ENCODE measurements at regions not wholly inside any gene's neighbourhood (a gene's known extent, or its start where the extent isn't known, plus 50 kb on each side); places are given as distances from the start of the nearest gene placed in this dataset.

DNA sequence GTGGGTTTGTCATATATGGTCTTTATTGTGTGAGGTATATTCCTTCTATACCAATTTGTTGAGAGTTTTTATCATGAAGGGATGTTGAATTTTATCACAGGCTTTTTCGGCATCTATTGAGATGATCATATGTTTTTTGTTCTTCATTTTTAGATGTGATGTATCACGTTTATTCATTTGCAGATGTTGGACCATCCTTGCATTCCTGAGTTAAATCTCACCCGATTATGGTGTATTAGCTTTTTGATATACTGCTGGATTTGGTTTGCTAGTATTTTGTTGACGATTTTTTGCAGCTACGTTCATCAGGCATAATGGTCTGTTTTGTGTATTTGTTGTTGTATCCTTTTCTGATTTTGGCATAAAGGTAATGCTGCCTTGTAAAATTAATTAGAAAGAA lies 311.0 kb downstream of the PTEN start:
- TF ChIP-seq TAF1 (IDR thresholded peaks at IDR 0.05; ENCODE audit: borderline replicate concordance, insufficient read depth, low read length) (no peak), POLR2AphosphoS5 (IDR thresholded peaks at IDR 0.05; ENCODE audit: low read depth, low read length) (no peak), FOXP2 (optimal IDR thresholded peaks at IDR 0.05; ENCODE audit: borderline replicate concordance, extremely low read depth, extremely low read length, insufficient read depth) (no peak)
- TF ChIP-seq, protein P1, sequence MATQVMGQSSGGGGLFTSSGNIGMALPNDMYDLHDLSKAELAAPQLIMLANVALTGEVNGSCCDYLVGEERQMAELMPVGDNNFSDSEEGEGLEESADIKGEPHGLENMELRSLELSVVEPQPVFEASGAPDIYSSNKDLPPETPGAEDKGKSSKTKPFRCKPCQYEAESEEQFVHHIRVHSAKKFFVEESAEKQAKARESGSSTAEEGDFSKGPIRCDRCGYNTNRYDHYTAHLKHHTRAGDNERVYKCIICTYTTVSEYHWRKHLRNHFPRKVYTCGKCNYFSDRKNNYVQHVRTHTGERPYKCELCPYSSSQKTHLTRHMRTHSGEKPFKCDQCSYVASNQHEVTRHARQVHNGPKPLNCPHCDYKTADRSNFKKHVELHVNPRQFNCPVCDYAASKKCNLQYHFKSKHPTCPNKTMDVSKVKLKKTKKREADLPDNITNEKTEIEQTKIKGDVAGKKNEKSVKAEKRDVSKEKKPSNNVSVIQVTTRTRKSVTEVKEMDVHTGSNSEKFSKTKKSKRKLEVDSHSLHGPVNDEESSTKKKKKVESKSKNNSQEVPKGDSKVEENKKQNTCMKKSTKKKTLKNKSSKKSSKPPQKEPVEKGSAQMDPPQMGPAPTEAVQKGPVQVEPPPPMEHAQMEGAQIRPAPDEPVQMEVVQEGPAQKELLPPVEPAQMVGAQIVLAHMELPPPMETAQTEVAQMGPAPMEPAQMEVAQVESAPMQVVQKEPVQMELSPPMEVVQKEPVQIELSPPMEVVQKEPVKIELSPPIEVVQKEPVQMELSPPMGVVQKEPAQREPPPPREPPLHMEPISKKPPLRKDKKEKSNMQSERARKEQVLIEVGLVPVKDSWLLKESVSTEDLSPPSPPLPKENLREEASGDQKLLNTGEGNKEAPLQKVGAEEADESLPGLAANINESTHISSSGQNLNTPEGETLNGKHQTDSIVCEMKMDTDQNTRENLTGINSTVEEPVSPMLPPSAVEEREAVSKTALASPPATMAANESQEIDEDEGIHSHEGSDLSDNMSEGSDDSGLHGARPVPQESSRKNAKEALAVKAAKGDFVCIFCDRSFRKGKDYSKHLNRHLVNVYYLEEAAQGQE (IDR thresholded peaks at IDR 0.05; ENCODE audit: insufficient read depth in 1 of 2, low read depth in 2 of 2, low read length in 2 of 2): no peak

Data from PFSK-1 (cell line).